Subcutaneous abdominal adipose tissue (tissue), 5 donors: ENCODE measurements at regions not wholly inside any gene's neighbourhood (a gene's known extent, or its start where the extent isn't known, plus 50 kb on each side); places are given as distances from the start of the nearest gene placed in this dataset.
"Not testable (repeated sequence)": the region's sequence is repeated elsewhere in the genome, so short reads cannot be mapped to it uniquely, and the experiment has no call there.

Source experiments
- H3K27ac ChIP-seq: one replicate; pipeline ENCODE4 v1.7.0; 2013; ENCODE audit warnings: low read depth, mild to moderate bottlenecking, inconsistent platforms, low read length, moderate library complexity
- H3K27me3 ChIP-seq, 5 donors: one replicate each; pipeline ENCODE4 v1.7.0; 2013; ENCODE audit warnings: low read length in 5 of 5, inconsistent platforms in 1 of 5; ENCODE audit not compliant: control insufficient read depth in 5 of 5, insufficient read depth in 4 of 5
- H3K36me3 ChIP-seq, 5 donors: one replicate each; pipeline ENCODE4 v1.7.0; 2013; ENCODE audit warnings: low read length in 5 of 5; ENCODE audit not compliant: control insufficient read depth in 5 of 5, insufficient read depth in 5 of 5
- H3K4me1 ChIP-seq, 5 donors: one replicate each; pipeline ENCODE4 v1.7.0; 2013; ENCODE audit warnings: low read length in 5 of 5, mild to moderate bottlenecking in 3 of 5, moderate library complexity in 1 of 5; ENCODE audit not compliant: control insufficient read depth in 5 of 5, insufficient read depth in 5 of 5
- H3K4me3 ChIP-seq, 5 donors: one replicate each; pipeline ENCODE4 v1.7.0; 2013; ENCODE audit warnings: low read length in 5 of 5, low read depth in 1 of 5
- H3K9ac ChIP-seq, 5 donors: one replicate each; pipeline ENCODE4 v1.7.0; 2013; ENCODE audit warnings: low read length in 5 of 5, mild to moderate bottlenecking in 4 of 5, moderate library complexity in 3 of 5
- H3K9me3 ChIP-seq, 5 donors: one replicate each; pipeline ENCODE4 v1.7.0; 2013; ENCODE audit warnings: low read length in 5 of 5; ENCODE audit not compliant: control insufficient read depth in 5 of 5
- donor health status: healthy.
- donor health status: healthy.
- donor health status: healthy.
- donor health status: healthy.
- donor health status: healthy.

- H3K4me3 ChIP-seq: no peak overlapping the region
- H3K27me3 ChIP-seq: no peaks in the 10 kb centered on the region
- H3K9me3 ChIP-seq: no peaks in the 10 kb centered on the region
- no peaks in the 10 kb centered on the region for H3K36me3 ChIP-seq
- no peaks in the 10 kb centered on the region for H3K4me1 ChIP-seq
- H3K9ac ChIP-seq: no peak overlapping the region
- no peak overlapping the region for H3K27ac ChIP-seq
Measured at GRCh38 chr12:61574339-61574738, 685.9 kb upstream of the USP15 start.

GRCh38 chr12:61584943-61585342, 675.3 kb upstream of the USP15 start:
- Histone ChIP-seq H3K4me1 (no peaks in the 10 kb centered on the region), H3K27me3 (no peaks in the 10 kb centered on the region)

GRCh38 chr12:61590864-61591263, 669.3 kb upstream of the USP15 start:
- not testable (repeated sequence) for H3K9ac ChIP-seq, H3K4me3 ChIP-seq, H3K27ac ChIP-seq, H3K27me3 ChIP-seq, H3K4me1 ChIP-seq, H3K36me3 ChIP-seq
- peaks cover 0 to 25% (median 19%) of the 10 kb centered on the region in 5 donors for H3K9me3 ChIP-seq

More at GRCh38 chr12:61584943-61585342, 675.3 kb upstream of the USP15 start:
- no peak overlapping the region for H3K9ac ChIP-seq
- H3K27ac ChIP-seq: no peak overlapping the region
- H3K9me3 ChIP-seq: peaks cover 0 to 9% (median 6%) of the 10 kb centered on the region in 5 donors
- no peak overlapping the region for H3K4me3 ChIP-seq
- H3K36me3 ChIP-seq: no peaks in the 10 kb centered on the region

GRCh38 chr12:61610143-61610542, 650.1 kb upstream of the USP15 start:
- H3K36me3 ChIP-seq: no peaks in the 10 kb centered on the region
- H3K9me3 ChIP-seq: peaks cover 0 to 5% (median 0%) of the 10 kb centered on the region in 5 donors
- peaks cover 0 to 5% (median 0%) of the 10 kb centered on the region in 5 donors for H3K4me1 ChIP-seq
- no peak overlapping the region for H3K27ac ChIP-seq
- H3K27me3 ChIP-seq: no peaks in the 10 kb centered on the region
- no peak overlapping the region for H3K9ac ChIP-seq
- no peak overlapping the region for H3K4me3 ChIP-seq

- H3K36me3 ChIP-seq: no peaks in the 10 kb centered on the region
- no peaks in the 10 kb centered on the region for H3K27me3 ChIP-seq
- no peaks in the 10 kb centered on the region for H3K4me1 ChIP-seq
- no peaks in the 10 kb centered on the region for H3K9me3 ChIP-seq
- no peak overlapping the region for H3K9ac ChIP-seq
- no peak overlapping the region for H3K27ac ChIP-seq
- no peak overlapping the region for H3K4me3 ChIP-seq
Measured at GRCh38 chr12:61629702-61630101, 630.5 kb upstream of the USP15 start.

GRCh38 chr12:61646639-61647038, 613.6 kb upstream of the USP15 start:
- H3K9me3 ChIP-seq: no peaks in the 10 kb centered on the region
- H3K27me3 ChIP-seq: no peaks in the 10 kb centered on the region
- H3K27ac ChIP-seq: no peak overlapping the region
- no peak overlapping the region for H3K4me3 ChIP-seq
- no peaks in the 10 kb centered on the region for H3K4me1 ChIP-seq
- H3K9ac ChIP-seq: no peak overlapping the region
- H3K36me3 ChIP-seq: no peaks in the 10 kb centered on the region

- Histone ChIP-seq H3K27me3 (no peaks in the 10 kb centered on the region), H3K27ac (no peak overlapping the region), H3K4me3 (no peak overlapping the region), H3K36me3 (no peaks in the 10 kb centered on the region), H3K9ac (no peak overlapping the region), H3K9me3 (no peaks in the 10 kb centered on the region), H3K4me1 (no peaks in the 10 kb centered on the region)
Measured at GRCh38 chr12:61647566-61647965, 612.6 kb upstream of the USP15 start.

GRCh38 chr12:61652265-61652664, 607.9 kb upstream of the USP15 start:
- H3K36me3 ChIP-seq: no peaks in the 10 kb centered on the region
- H3K4me1 ChIP-seq: no peaks in the 10 kb centered on the region
- no peak overlapping the region for H3K9ac ChIP-seq
- H3K9me3 ChIP-seq: no peaks in the 10 kb centered on the region
- H3K27me3 ChIP-seq: no peaks in the 10 kb centered on the region
- H3K4me3 ChIP-seq: no peak overlapping the region
- H3K27ac ChIP-seq: no peak overlapping the region

GRCh38 chr12:61654698-61655097, 605.5 kb upstream of the USP15 start:
- H3K27ac ChIP-seq: no peak overlapping the region
- H3K4me1 ChIP-seq: no peaks in the 10 kb centered on the region
- no peak overlapping the region for H3K9ac ChIP-seq
- H3K9me3 ChIP-seq: no peaks in the 10 kb centered on the region
- H3K36me3 ChIP-seq: no peaks in the 10 kb centered on the region
- H3K27me3 ChIP-seq: no peaks in the 10 kb centered on the region
- no peak overlapping the region for H3K4me3 ChIP-seq

GRCh38 chr12:61655241-61655640, 605.0 kb upstream of the USP15 start:
- Histone ChIP-seq H3K4me3 (no peak overlapping the region), H3K36me3 (no peaks in the 10 kb centered on the region), H3K27ac (no peak overlapping the region), H3K9ac (no peak overlapping the region), H3K27me3 (no peaks in the 10 kb centered on the region), H3K9me3 (no peaks in the 10 kb centered on the region), H3K4me1 (no peaks in the 10 kb centered on the region)

- Histone ChIP-seq H3K4me3 (no peak overlapping the region), H3K4me1 (peaks cover 0 to 6% (median 0%) of the 10 kb centered on the region in 5 donors), H3K9ac (no peak overlapping the region), H3K36me3 (no peaks in the 10 kb centered on the region), H3K9me3 (peaks cover 0 to 15% (median 10%) of the 10 kb centered on the region in 5 donors), H3K27me3 (no peaks in the 10 kb centered on the region), H3K27ac (no peak overlapping the region)
Measured at GRCh38 chr12:61667676-61668075, 592.5 kb upstream of the USP15 start.
